ENCODE measurements at regions not wholly inside any gene's neighbourhood (a gene's known extent, or its start where the extent isn't known, plus 50 kb on each side); places are given as distances from the start of the nearest gene placed in this dataset.
A peak's percentile ranks its signal among the peaks of the same experiment; 100 is the strongest.

- Histone ChIP-seq H3K9ac (no peak overlapping the region), H3F3A (ENCODE audit: low read depth) (no peaks in the 10 kb centered on the region), H4K20me1 (ENCODE audit: low read depth) (no peaks in the 10 kb centered on the region), H3K79me2 (ENCODE audit: low read depth) (no peaks in the 10 kb centered on the region), H3K27me3 (no peaks in the 10 kb centered on the region), H3K9me3 (ENCODE audit: low read depth) (no peaks in the 10 kb centered on the region), H2AFZ (replicated peaks) (no peak overlapping the region), H3K27ac (no peak overlapping the region), H3K4me3 (no peak overlapping the region), H3K4me1 (peaks cover 9% of the 10 kb centered on the region), H3K36me3 (no peaks in the 10 kb centered on the region), H3K4me2 (no peak overlapping the region)
- Mint-ChIP-seq H3K9me3 (no peaks in the 10 kb centered on the region), H3K27me3 (ENCODE audit: insufficient read depth, low read depth) (no peaks in the 10 kb centered on the region), H3K27ac (no peak overlapping the region), H3K36me3 (no peaks in the 10 kb centered on the region), H3K4me1 (peaks cover 3% of the 10 kb centered on the region), H3K4me3 (no peak overlapping the region)
- DNase-seq (ENCODE audit: low spot score), result peak; percentile 5
- TF ChIP-seq EZH2 (IDR thresholded peaks at IDR 0.05) (no peak), CTCF (IDR thresholded peaks at IDR 0.05) (no peak), EZH2phosphoT487 (IDR thresholded peaks at IDR 0.05) (no peak)
Observed at GRCh38 chr21:28615276-28615675, 377.4 kb downstream of the LTN1 start.

GRCh38 chr21:28614791-28615190 is 377.9 kb downstream of the LTN1 start:
- peaks cover 9% of the 10 kb centered on the region for H3K4me1 ChIP-seq
- Mint-ChIP-seq H3K4me3 (no peak overlapping the region), H3K4me1 (peaks cover 3% of the 10 kb centered on the region), H3K36me3 (no peaks in the 10 kb centered on the region), H3K9me3 (no peaks in the 10 kb centered on the region), H3K27ac (no peak overlapping the region), H3K27me3 (ENCODE audit: insufficient read depth, low read depth) (no peaks in the 10 kb centered on the region)
- no peak overlapping the region for H2AFZ ChIP-seq (replicated peaks)
- H3K4me3 ChIP-seq, result no peak overlapping the region
- no peak for DNase-seq (ENCODE audit: low spot score)
- H3K27ac ChIP-seq, result no peak overlapping the region
- H3F3A ChIP-seq (ENCODE audit: low read depth), result no peaks in the 10 kb centered on the region
- H3K4me2 ChIP-seq, result no peak overlapping the region
- no peaks in the 10 kb centered on the region for H3K79me2 ChIP-seq (ENCODE audit: low read depth)
- H3K27me3 ChIP-seq, result no peaks in the 10 kb centered on the region
- TF ChIP-seq EZH2phosphoT487 (IDR thresholded peaks at IDR 0.05), result no peak
- TF ChIP-seq CTCF (IDR thresholded peaks at IDR 0.05), result no peak
- no peak for TF ChIP-seq EZH2 (IDR thresholded peaks at IDR 0.05)
- no peaks in the 10 kb centered on the region for H3K9me3 ChIP-seq (ENCODE audit: low read depth)
- H3K36me3 ChIP-seq, result no peaks in the 10 kb centered on the region
- no peaks in the 10 kb centered on the region for H4K20me1 ChIP-seq (ENCODE audit: low read depth)
- H3K9ac ChIP-seq, result no peak overlapping the region

- H3K36me3 ChIP-seq, result no peaks in the 10 kb centered on the region
- Mint-ChIP-seq H3K4me3 (no peak overlapping the region), H3K27me3 (ENCODE audit: insufficient read depth, low read depth) (no peaks in the 10 kb centered on the region), H3K9me3 (peaks cover 5% of the 10 kb centered on the region), H3K36me3 (no peaks in the 10 kb centered on the region), H3K27ac (no peak overlapping the region), H3K4me1 (no peaks in the 10 kb centered on the region)
- no peaks in the 10 kb centered on the region for H4K20me1 ChIP-seq (ENCODE audit: low read depth)
- no peaks in the 10 kb centered on the region for H3K9me3 ChIP-seq (ENCODE audit: low read depth)
- H3F3A ChIP-seq (ENCODE audit: low read depth), result no peaks in the 10 kb centered on the region
- DNase-seq (ENCODE audit: low spot score), result no peak
- TF ChIP-seq EZH2 (IDR thresholded peaks at IDR 0.05) (no peak), CTCF (IDR thresholded peaks at IDR 0.05) (no peak), EZH2phosphoT487 (IDR thresholded peaks at IDR 0.05) (no peak)
- no peak overlapping the region for H3K4me3 ChIP-seq
- H2AFZ ChIP-seq (replicated peaks), result no peak overlapping the region
- H3K27ac ChIP-seq, result no peak overlapping the region
- no peaks in the 10 kb centered on the region for H3K79me2 ChIP-seq (ENCODE audit: low read depth)
- H3K4me1 ChIP-seq, result no peaks in the 10 kb centered on the region
- H3K4me2 ChIP-seq, result no peak overlapping the region
- no peak overlapping the region for H3K9ac ChIP-seq
- no peaks in the 10 kb centered on the region for H3K27me3 ChIP-seq
Observed at GRCh38 chr21:28608646-28609045, 384.0 kb downstream of the LTN1 start.

GRCh38 chr21:28607545-28607944 is 385.1 kb downstream of the LTN1 start:
- H3K27ac ChIP-seq, result no peak overlapping the region
- H3K9ac ChIP-seq, result no peak overlapping the region
- no peaks in the 10 kb centered on the region for H3K27me3 ChIP-seq
- Mint-ChIP-seq H3K36me3 (no peaks in the 10 kb centered on the region), H3K9me3 (peaks cover 9% of the 10 kb centered on the region), H3K27me3 (ENCODE audit: insufficient read depth, low read depth) (no peaks in the 10 kb centered on the region), H3K4me3 (no peak overlapping the region), H3K27ac (no peak overlapping the region), H3K4me1 (no peaks in the 10 kb centered on the region)
- no peaks in the 10 kb centered on the region for H3K79me2 ChIP-seq (ENCODE audit: low read depth)
- H2AFZ ChIP-seq (replicated peaks), result no peak overlapping the region
- H3K36me3 ChIP-seq, result no peaks in the 10 kb centered on the region
- H3K4me1 ChIP-seq, result no peaks in the 10 kb centered on the region
- no peak for TF ChIP-seq EZH2phosphoT487 (IDR thresholded peaks at IDR 0.05)
- TF ChIP-seq CTCF (IDR thresholded peaks at IDR 0.05), result no peak
- no peak overlapping the region for H3K4me3 ChIP-seq
- H3K9me3 ChIP-seq (ENCODE audit: low read depth), result no peaks in the 10 kb centered on the region
- H3K4me2 ChIP-seq, result no peak overlapping the region
- H3F3A ChIP-seq (ENCODE audit: low read depth), result no peaks in the 10 kb centered on the region
- no peak for DNase-seq (ENCODE audit: low spot score)
- no peaks in the 10 kb centered on the region for H4K20me1 ChIP-seq (ENCODE audit: low read depth)
